Fibroblast of lung (primary cell): ENCODE measurements at regions not wholly inside any gene's neighbourhood (a gene's known extent, or its start where the extent isn't known, plus 50 kb on each side); places are given as distances from the start of the nearest gene placed in this dataset.
"Not testable (repeated sequence)": the region's sequence is repeated elsewhere in the genome, so short reads cannot be mapped to it uniquely, and the experiment has no call there.

Experiments
- DNase-seq, 2 donors: peaks; one replicate each; pipeline versions ENCODE4 v3.0.0 to v3.0.0-alpha.2; 2010; ENCODE audit warnings: low read depth in 2 of 2
- H2AFZ ChIP-seq: 2 replicates; pipeline ENCODE4 v1.5.1; 2012; ENCODE audit warnings: low read length, control low read depth, inconsistent platforms
- H3K27ac ChIP-seq: 2 replicates; pipeline ENCODE4 v1.5.1; 2011; ENCODE audit warnings: low read length, control low read depth; ENCODE audit not compliant: insufficient read depth
- H3K27me3 ChIP-seq: 2 replicates; pipeline ENCODE4 v1.5.1; 2011; ENCODE audit warnings: mild to moderate bottlenecking, low read length; ENCODE audit not compliant: control insufficient read depth, insufficient read depth
- H3K36me3 ChIP-seq: 2 replicates; pipeline ENCODE4 v1.5.1; 2011; ENCODE audit warnings: low read length; ENCODE audit not compliant: control insufficient read depth, insufficient read depth
- H3K4me1 ChIP-seq: 2 replicates; pipeline ENCODE4 v1.5.1; 2011; ENCODE audit warnings: low read length; ENCODE audit not compliant: control insufficient read depth, insufficient read depth; ENCODE audit errors: extremely low read depth
- H3K4me2 ChIP-seq: 2 replicates; pipeline ENCODE4 v1.5.1; 2011; ENCODE audit warnings: low read length, control low read depth; ENCODE audit not compliant: insufficient read depth; ENCODE audit errors: extremely low read depth
- H3K4me3 ChIP-seq, 4 experiments: fragments of 200-600 bp in 1 of 4; sonication (generic) in 1 of 4; replicated peaks in 1 of 4; 2 replicates each; pipeline ENCODE4 v1.5.1; 2011 to 2016; ENCODE audit warnings: low read length in 4 of 4, low read depth in 3 of 4, mild to moderate bottlenecking in 3 of 4, control low read depth in 2 of 4, inconsistent platforms in 1 of 4, mixed read lengths in 1 of 4; ENCODE audit not compliant: insufficient read depth in 1 of 4; ENCODE audit errors: control extremely low read depth in 1 of 4
- H3K79me2 ChIP-seq: 2 replicates; pipeline ENCODE4 v1.5.1; 2012; ENCODE audit warnings: mild to moderate bottlenecking, low read length, inconsistent platforms; ENCODE audit not compliant: control insufficient read depth, insufficient read depth
- H3K9ac ChIP-seq: 2 replicates; pipeline ENCODE4 v1.5.1; 2011; ENCODE audit warnings: mild to moderate bottlenecking, low read length, control low read depth; ENCODE audit not compliant: insufficient read depth
- H3K9me3 ChIP-seq: 2 replicates; pipeline ENCODE4 v1.5.1; 2012; ENCODE audit warnings: low read depth, low read length; ENCODE audit not compliant: control insufficient read depth, insufficient read depth
- H4K20me1 ChIP-seq: 2 replicates; pipeline ENCODE4 v1.5.1; 2011; ENCODE audit warnings: low read length; ENCODE audit not compliant: control insufficient read depth, insufficient read depth; ENCODE audit errors: extremely low read depth
- EZH2 ChIP-seq: IDR thresholded peaks from 2 replicates; pipeline ENCODE4 v1.5.1; 2012; ENCODE audit warnings: low read length, control low read depth, mild to moderate bottlenecking; ENCODE audit errors: missing control alignments
- TF ChIP-seq, protein P1 (sequence below), 2 donors: IDR thresholded peaks in 1 of 2; conservative IDR thresholded peaks in 1 of 2; 1 replicate in 1 of 2; 2 replicates in 1 of 2; pipeline ENCODE4 v1.5.1; 2011 to 2012; ENCODE audit warnings: low read length in 2 of 2, control low read depth in 1 of 2, inconsistent platforms in 1 of 2, low read depth in 1 of 2, mild to moderate bottlenecking in 1 of 2

DNA sequence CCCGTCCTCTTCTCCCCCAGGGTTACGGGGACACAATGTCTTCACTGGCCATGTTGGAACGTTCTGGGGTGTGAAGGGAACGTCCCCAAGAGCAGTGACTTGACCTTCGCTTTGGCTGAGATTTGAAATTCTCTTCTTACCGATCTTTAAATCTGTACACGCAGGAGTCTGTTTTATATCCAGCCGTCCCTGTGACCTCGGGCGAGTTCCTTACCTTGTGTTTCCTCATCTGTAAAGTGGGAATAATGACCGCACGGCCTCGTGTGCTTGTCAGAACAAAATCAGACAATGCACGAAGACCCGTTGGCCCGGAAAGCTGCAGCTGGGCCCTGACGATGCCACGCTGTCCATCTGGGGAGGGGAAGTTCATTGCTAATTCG is 454.3 kb downstream of the PREX1 start:
- no peak for TF ChIP-seq EZH2
- TF ChIP-seq, protein P1, sequence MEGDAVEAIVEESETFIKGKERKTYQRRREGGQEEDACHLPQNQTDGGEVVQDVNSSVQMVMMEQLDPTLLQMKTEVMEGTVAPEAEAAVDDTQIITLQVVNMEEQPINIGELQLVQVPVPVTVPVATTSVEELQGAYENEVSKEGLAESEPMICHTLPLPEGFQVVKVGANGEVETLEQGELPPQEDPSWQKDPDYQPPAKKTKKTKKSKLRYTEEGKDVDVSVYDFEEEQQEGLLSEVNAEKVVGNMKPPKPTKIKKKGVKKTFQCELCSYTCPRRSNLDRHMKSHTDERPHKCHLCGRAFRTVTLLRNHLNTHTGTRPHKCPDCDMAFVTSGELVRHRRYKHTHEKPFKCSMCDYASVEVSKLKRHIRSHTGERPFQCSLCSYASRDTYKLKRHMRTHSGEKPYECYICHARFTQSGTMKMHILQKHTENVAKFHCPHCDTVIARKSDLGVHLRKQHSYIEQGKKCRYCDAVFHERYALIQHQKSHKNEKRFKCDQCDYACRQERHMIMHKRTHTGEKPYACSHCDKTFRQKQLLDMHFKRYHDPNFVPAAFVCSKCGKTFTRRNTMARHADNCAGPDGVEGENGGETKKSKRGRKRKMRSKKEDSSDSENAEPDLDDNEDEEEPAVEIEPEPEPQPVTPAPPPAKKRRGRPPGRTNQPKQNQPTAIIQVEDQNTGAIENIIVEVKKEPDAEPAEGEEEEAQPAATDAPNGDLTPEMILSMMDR (conservative IDR thresholded peaks at IDR 0.05 in 1 of 2, IDR thresholded peaks at IDR 0.05 in 1 of 2; ENCODE audit: low read depth in 1 of 2, low read length in 2 of 2) = no peak
- H3K27me3 ChIP-seq = no peaks in the 10 kb centered on the region
- no peak overlapping the region for H3K9ac ChIP-seq

GRCh38 chr20:48372851-48373554 is 454.8 kb downstream of the PREX1 start:
- H3K27ac ChIP-seq, H4K20me1 ChIP-seq, H3K9me3 ChIP-seq, H3K4me3 ChIP-seq, H3K79me2 ChIP-seq, H3K36me3 ChIP-seq, H3K4me2 ChIP-seq, H3K9ac ChIP-seq, H3K27me3 ChIP-seq, H3K4me1 ChIP-seq, H2AFZ ChIP-seq: not testable (repeated sequence)
- DNase-seq = peak in 1 of 2 donors; percentile 22

More for the DNA sequence above, 454.3 kb downstream of the PREX1 start:
- H4K20me1 ChIP-seq = no peaks in the 10 kb centered on the region
- H3K27ac ChIP-seq = no peak overlapping the region
- DNase-seq = no peak
- no peaks in the 10 kb centered on the region for H3K4me1 ChIP-seq
- H3K4me2 ChIP-seq = no peak overlapping the region
- no peaks in the 10 kb centered on the region for H3K36me3 ChIP-seq
- H3K4me3 ChIP-seq = no peak overlapping the region
- H2AFZ ChIP-seq = no peak overlapping the region
- no peaks in the 10 kb centered on the region for H3K79me2 ChIP-seq
- H3K9me3 ChIP-seq = no peaks in the 10 kb centered on the region

GRCh38 chr20:48371211-48371610 is 456.6 kb downstream of the PREX1 start:
- DNase-seq = no peak
- no peak overlapping the region for H3K9ac ChIP-seq
- no peak overlapping the region for H3K4me2 ChIP-seq
- no peaks in the 10 kb centered on the region for H3K9me3 ChIP-seq
- H3K27me3 ChIP-seq = no peaks in the 10 kb centered on the region
- no peaks in the 10 kb centered on the region for H3K4me1 ChIP-seq
- no peaks in the 10 kb centered on the region for H3K36me3 ChIP-seq
- TF ChIP-seq, protein P1 (conservative IDR thresholded peaks at IDR 0.05 in 1 of 2, IDR thresholded peaks at IDR 0.05 in 1 of 2; ENCODE audit: low read depth in 1 of 2, low read length in 2 of 2) = no peak
- no peak for TF ChIP-seq EZH2
- no peak overlapping the region for H3K27ac ChIP-seq
- no peak overlapping the region for H3K4me3 ChIP-seq
- H4K20me1 ChIP-seq = no peaks in the 10 kb centered on the region
- H2AFZ ChIP-seq = no peak overlapping the region
- H3K79me2 ChIP-seq = no peaks in the 10 kb centered on the region

GRCh38 chr20:48368580-48369021 is 459.2 kb downstream of the PREX1 start:
- H3K4me1 ChIP-seq, H3K4me2 ChIP-seq, H2AFZ ChIP-seq, H3K36me3 ChIP-seq, H3K9me3 ChIP-seq, H3K79me2 ChIP-seq, H3K4me3 ChIP-seq, H3K27me3 ChIP-seq, H3K27ac ChIP-seq, H4K20me1 ChIP-seq, H3K9ac ChIP-seq: not testable (repeated sequence)
- peak in 1 of 2 donors; percentile 18 for DNase-seq

DNA sequence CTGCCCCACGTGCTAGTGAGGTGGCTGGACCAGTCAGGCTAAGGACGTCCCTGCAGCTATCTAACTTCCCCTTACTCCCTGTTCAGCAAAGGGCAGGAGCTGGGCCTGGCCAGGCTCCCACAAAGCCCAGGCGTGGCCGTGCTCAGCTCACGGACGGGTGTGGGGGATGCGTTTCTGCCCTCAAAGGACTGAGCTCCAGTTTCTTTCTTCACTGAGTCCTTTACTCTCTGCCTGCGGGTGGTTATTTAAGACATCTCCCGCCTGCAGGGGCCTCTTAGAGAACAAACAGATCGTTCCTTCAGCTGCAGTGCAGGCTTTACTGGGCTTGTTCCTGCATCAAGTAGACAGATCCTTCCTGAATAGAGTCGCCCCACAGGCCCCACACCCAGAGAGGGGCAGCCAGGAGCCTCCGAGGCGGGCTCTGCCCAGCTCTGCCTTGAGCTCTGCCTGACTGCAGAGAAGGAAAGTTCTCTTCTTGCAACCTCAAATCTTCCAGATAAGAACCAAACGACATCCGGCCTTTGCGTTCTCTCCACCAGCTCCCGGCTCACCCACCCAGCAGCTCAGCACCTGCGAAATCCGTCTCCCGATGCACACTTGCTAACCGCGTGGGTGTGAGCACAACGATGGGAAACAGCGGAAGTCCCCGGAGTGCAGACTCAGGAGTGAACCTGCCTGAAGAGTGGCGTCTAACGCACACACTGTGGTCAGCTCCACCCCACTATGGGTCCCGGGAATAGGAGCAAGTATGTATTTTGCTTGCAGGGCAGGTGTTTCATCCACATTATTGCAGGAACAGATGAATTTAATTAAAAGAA is 460.0 kb downstream of the PREX1 start:
- not testable (repeated sequence) for H3K36me3 ChIP-seq, H3K4me1 ChIP-seq, H3K27me3 ChIP-seq, H3K4me2 ChIP-seq, H3K9me3 ChIP-seq, H2AFZ ChIP-seq, H3K27ac ChIP-seq, H3K4me3 ChIP-seq, DNase-seq, H3K9ac ChIP-seq, H4K20me1 ChIP-seq, H3K79me2 ChIP-seq
